GM20000 (cell line): ENCODE measurements at regions not wholly inside any gene's neighbourhood (a gene's known extent, or its start where the extent isn't known, plus 50 kb on each side); places are given as distances from the start of the nearest gene placed in this dataset.

Experiments used
- DNase-seq: peaks from one replicate; pipeline ENCODE4 v3.0.0; 2012; ENCODE audit warnings: low spot score
- CTCF ChIP-seq: IDR thresholded peaks from 2 replicates; pipeline ENCODE4 v1.5.1; 2012; ENCODE audit warnings: mild to moderate bottlenecking, control low read depth; ENCODE audit errors: extremely low read depth, missing control alignments

GRCh38 chr4:101693842-101694398 is 96.6 kb upstream of the BANK1 start:
- DNase-seq = peak; percentile 9
- no peak for TF ChIP-seq CTCF

- DNase-seq = no peak
- no peak for TF ChIP-seq CTCF
These were observed 101.3 kb upstream of the BANK1 start for GRCh38 chr4:101689220-101689619.

GRCh38 chr4:101685126-101685525 is 105.4 kb upstream of the BANK1 start:
- no peak for DNase-seq
- TF ChIP-seq CTCF = no peak

GRCh38 chr4:101682946-101683345 is 107.6 kb upstream of the BANK1 start:
- TF ChIP-seq CTCF = no peak
- no peak for DNase-seq

- no peak for DNase-seq
- TF ChIP-seq CTCF = no peak
These were observed 112.3 kb upstream of the BANK1 start for GRCh38 chr4:101678180-101678579.

- TF ChIP-seq CTCF = no peak
- DNase-seq = no peak
These were observed 119.6 kb upstream of the BANK1 start for GRCh38 chr4:101670897-101671296.

- DNase-seq = no peak
- no peak for TF ChIP-seq CTCF
These were observed 120.2 kb upstream of the BANK1 start for GRCh38 chr4:101670370-101670769.

- no peak for DNase-seq
- TF ChIP-seq CTCF = no peak
These were observed 120.7 kb upstream of the BANK1 start for GRCh38 chr4:101669832-101670188.
